Muscle layer of colon (tissue), 2 donors: ENCODE measurements at regions not wholly inside any gene's neighbourhood (a gene's known extent, or its start where the extent isn't known, plus 50 kb on each side); places are given as distances from the start of the nearest gene placed in this dataset.
"Not testable (repeated sequence)": the region's sequence is repeated elsewhere in the genome, so short reads cannot be mapped to it uniquely, and the experiment has no call there.

ENCODE experiments used
- H3K27ac ChIP-seq: one replicate; pipeline ENCODE4 v1.7.0; 2013; ENCODE audit warnings: low read depth, mild to moderate bottlenecking, low read length, moderate library complexity
- H3K27me3 ChIP-seq, 2 donors: one replicate each; pipeline ENCODE4 v1.7.0; 2013; ENCODE audit warnings: low read length in 2 of 2, mild to moderate bottlenecking in 2 of 2; ENCODE audit not compliant: insufficient read depth in 2 of 2, control insufficient read depth in 1 of 2
- H3K36me3 ChIP-seq: one replicate; pipeline ENCODE4 v1.7.0; 2013; ENCODE audit warnings: mild to moderate bottlenecking, low read length; ENCODE audit not compliant: insufficient read depth
- H3K4me1 ChIP-seq: one replicate; pipeline ENCODE4 v1.7.0; 2013; ENCODE audit warnings: mild to moderate bottlenecking, low read length; ENCODE audit not compliant: insufficient read depth
- H3K4me3 ChIP-seq, 2 donors: one replicate each; pipeline ENCODE4 v1.7.0; 2013; ENCODE audit warnings: low read length in 2 of 2, low read depth in 1 of 2, mild to moderate bottlenecking in 1 of 2, moderate library complexity in 1 of 2
- H3K9ac ChIP-seq: one replicate; pipeline ENCODE4 v1.7.0; 2013; ENCODE audit warnings: low read length
- H3K9me3 ChIP-seq: one replicate; pipeline ENCODE4 v1.7.0; 2013; ENCODE audit warnings: mild to moderate bottlenecking, low read length
- donor health status: abdominal sarcoma.
- donor health status: Adenocarcinoma of cecum.

DNA sequence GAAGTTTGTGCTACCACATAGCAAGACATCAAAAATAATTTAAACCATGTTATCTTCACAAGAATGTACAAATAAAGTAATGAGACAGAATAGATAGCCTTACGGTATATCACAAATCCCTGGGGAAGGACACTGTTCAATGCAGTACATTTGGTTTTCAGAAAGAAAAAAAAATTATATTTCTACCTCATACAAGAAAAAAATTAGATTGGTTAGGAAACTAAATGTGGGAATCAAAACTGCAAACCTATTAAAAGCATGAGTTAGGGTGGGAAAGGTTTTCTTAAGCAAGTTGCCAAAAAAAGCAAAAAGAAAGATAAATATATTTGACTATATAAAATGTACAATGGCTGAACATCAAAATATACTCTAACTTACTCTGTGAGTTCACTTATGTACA lies 201.9 kb upstream of the NREP start:
- Histone ChIP-seq H3K27me3 (no peaks in the 10 kb centered on the region), H3K9ac (no peak overlapping the region), H3K4me1 (peaks cover 20% of the 10 kb centered on the region), H3K4me3 (no peak overlapping the region), H3K27ac (no peak overlapping the region), H3K36me3 (no peaks in the 10 kb centered on the region), H3K9me3 (no peaks in the 10 kb centered on the region)

DNA sequence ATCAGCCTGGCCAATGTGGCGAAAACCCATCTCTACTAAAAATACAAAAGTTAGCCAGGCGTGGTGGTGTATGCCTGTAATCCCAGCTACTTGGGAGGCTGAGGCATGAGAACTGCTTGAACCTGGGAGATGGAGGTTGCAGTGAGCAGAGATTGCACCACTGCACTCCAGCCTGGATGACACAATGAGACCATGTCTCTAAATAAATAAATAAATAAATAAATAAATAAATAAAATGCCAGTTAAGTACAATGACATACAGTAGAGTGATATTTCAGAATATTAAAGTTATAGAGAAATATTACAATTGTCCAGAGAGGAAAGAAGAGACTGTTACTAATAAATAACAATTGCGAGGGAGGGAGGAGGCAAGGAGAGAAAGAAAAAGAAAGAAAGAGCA lies 199.8 kb upstream of the NREP start:
- H3K36me3 ChIP-seq, H3K27ac ChIP-seq, H3K27me3 ChIP-seq, H3K9me3 ChIP-seq, H3K9ac ChIP-seq, H3K4me3 ChIP-seq: not testable (repeated sequence)
- H3K4me1 ChIP-seq = peaks cover 20% of the 10 kb centered on the region

- H3K4me3 ChIP-seq = no peak overlapping the region
- peaks cover 11% of the 10 kb centered on the region for H3K4me1 ChIP-seq
- H3K27ac ChIP-seq = no peak overlapping the region
- H3K9ac ChIP-seq = no peak overlapping the region
- H3K27me3 ChIP-seq = no peaks in the 10 kb centered on the region
- H3K36me3 ChIP-seq = no peaks in the 10 kb centered on the region
- H3K9me3 ChIP-seq = no peaks in the 10 kb centered on the region
These were observed 197.8 kb upstream of the NREP start for GRCh38 chr5:111954516-111955395.

- no peak overlapping the region for H3K9ac ChIP-seq
- H3K36me3 ChIP-seq = no peaks in the 10 kb centered on the region
- H3K27me3 ChIP-seq = no peaks in the 10 kb centered on the region
- H3K27ac ChIP-seq = no peak overlapping the region
- no peaks in the 10 kb centered on the region for H3K9me3 ChIP-seq
- no peak overlapping the region for H3K4me3 ChIP-seq
- peaks cover 11% of the 10 kb centered on the region for H3K4me1 ChIP-seq
These were observed 196.5 kb upstream of the NREP start for GRCh38 chr5:111953351-111954127.

DNA sequence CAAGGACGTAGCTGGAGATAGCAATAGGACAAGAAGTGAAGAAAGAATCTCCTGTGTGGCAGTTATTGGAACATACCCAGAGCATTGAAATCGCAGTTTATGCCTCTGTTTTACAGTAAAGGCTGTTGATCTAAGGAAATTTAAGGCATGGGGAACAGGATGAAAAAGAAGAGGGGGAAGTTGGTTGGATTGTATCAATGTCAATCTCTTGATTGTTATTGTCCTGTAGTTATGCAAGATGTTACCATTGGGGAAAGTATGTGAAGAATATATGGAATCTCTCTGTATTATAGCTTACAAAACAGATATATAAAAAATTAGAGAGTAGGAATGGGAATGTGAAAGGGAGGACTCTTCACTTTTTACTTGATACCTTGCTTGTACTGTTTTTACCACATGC lies 195.6 kb upstream of the NREP start:
- H3K9ac ChIP-seq = no peak overlapping the region
- no peaks in the 10 kb centered on the region for H3K36me3 ChIP-seq
- H3K4me3 ChIP-seq = no peak overlapping the region
- no peaks in the 10 kb centered on the region for H3K9me3 ChIP-seq
- peaks cover 11% of the 10 kb centered on the region for H3K4me1 ChIP-seq
- no peaks in the 10 kb centered on the region for H3K27me3 ChIP-seq
- H3K27ac ChIP-seq = no peak overlapping the region

DNA sequence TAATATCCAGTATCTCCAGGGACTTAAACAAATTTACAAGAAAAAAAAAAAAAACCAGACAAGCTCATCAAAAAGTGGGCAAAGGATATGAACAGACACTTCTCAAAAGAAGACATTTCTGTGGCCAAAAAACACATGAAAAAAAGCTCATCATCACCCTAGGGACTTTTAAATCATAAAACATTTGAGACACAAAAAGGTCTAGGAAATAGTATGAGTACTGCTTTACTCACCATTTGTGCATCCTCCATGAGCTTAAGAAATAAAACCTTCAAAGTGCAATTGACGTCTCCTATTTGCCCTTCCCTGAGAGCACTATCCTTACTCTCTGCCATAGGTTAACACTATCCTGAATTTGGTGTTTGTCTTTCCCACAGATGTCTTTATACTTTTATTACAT lies 193.7 kb upstream of the NREP start:
- Histone ChIP-seq H3K9me3 (no peaks in the 10 kb centered on the region), H3K27ac (no peak overlapping the region), H3K36me3 (no peaks in the 10 kb centered on the region), H3K4me3 (no peak overlapping the region), H3K9ac (no peak overlapping the region), H3K27me3 (no peaks in the 10 kb centered on the region), H3K4me1 (peaks cover 11% of the 10 kb centered on the region)

DNA sequence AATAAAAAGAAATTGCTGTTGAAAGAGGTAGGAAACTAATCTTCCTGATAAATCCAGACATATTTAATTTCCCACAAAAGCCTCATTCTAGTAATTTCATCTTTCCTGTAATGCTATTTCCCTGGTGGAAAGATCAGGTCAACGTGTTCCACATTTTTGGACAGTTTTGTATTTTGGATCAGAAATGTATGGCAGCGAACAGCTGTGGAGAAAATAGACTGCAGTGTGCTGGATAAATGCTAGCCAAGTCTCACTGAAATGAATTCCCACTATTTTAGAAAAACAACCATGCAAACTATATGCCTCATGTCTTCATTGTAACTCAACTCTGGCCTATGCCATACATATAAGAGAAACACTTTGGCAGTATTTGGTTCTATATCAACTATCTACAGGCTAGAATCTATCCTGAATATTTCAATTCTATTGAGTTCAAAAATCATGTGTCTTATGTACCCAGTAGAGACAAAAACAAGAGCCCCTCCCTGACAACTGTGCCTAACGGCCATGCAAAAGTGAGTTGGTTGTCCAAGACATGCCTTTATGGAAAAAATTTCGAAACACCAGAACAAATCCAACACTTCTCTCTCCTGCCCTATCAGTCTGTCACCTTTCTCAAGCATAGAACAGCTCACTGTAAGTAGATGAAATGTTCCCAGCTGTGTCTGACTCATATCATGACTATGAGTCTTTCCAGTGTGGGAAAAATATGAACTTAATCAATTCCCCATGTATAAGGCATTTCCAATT lies 191.3 kb upstream of the NREP start:
- Histone ChIP-seq H3K4me3 (no peak overlapping the region), H3K9me3 (no peaks in the 10 kb centered on the region), H3K27me3 (no peaks in the 10 kb centered on the region), H3K36me3 (no peaks in the 10 kb centered on the region), H3K4me1 (no peaks in the 10 kb centered on the region), H3K27ac (no peak overlapping the region), H3K9ac (no peak overlapping the region)

- Histone ChIP-seq H3K27ac (no peak overlapping the region), H3K36me3 (no peaks in the 10 kb centered on the region), H3K27me3 (no peaks in the 10 kb centered on the region), H3K4me1 (no peaks in the 10 kb centered on the region), H3K4me3 (no peak overlapping the region), H3K9ac (no peak overlapping the region), H3K9me3 (no peaks in the 10 kb centered on the region)
These were observed 189.6 kb upstream of the NREP start for GRCh38 chr5:111946556-111946955.

DNA sequence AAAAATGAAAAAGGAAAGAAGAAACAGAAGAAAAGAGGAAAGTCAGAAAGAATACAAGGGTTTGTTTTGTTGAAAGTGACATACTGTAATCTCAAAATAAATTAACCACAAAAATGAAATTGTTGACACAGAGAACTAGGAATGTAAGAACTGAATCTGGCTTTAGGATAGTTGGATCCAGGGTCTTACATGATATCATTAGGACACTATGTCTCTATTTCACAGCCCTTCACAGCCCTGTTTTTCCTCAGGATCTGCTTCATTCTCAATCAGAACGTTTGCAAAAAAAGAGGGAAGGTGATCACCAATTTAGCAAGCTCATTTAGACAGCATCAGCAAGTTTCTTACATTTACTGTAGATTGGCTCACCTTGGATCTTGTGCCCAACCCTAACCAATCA lies 188.5 kb upstream of the NREP start:
- H3K9me3 ChIP-seq = no peaks in the 10 kb centered on the region
- H3K4me3 ChIP-seq = no peak overlapping the region
- H3K27ac ChIP-seq = no peak overlapping the region
- no peaks in the 10 kb centered on the region for H3K27me3 ChIP-seq
- no peaks in the 10 kb centered on the region for H3K4me1 ChIP-seq
- H3K9ac ChIP-seq = no peak overlapping the region
- no peaks in the 10 kb centered on the region for H3K36me3 ChIP-seq

- no peak overlapping the region for H3K27ac ChIP-seq
- no peak overlapping the region for H3K9ac ChIP-seq
- no peaks in the 10 kb centered on the region for H3K4me1 ChIP-seq
- H3K4me3 ChIP-seq = no peak overlapping the region
- H3K9me3 ChIP-seq = no peaks in the 10 kb centered on the region
- H3K36me3 ChIP-seq = no peaks in the 10 kb centered on the region
- H3K27me3 ChIP-seq = no peaks in the 10 kb centered on the region
These were observed 185.8 kb upstream of the NREP start for GRCh38 chr5:111942661-111943401.

GRCh38 chr5:111942201-111942600 lies 185.2 kb upstream of the NREP start:
- Histone ChIP-seq H3K27me3 (no peaks in the 10 kb centered on the region), H3K9me3 (no peaks in the 10 kb centered on the region), H3K4me3 (no peak overlapping the region), H3K27ac (no peak overlapping the region), H3K4me1 (no peaks in the 10 kb centered on the region), H3K36me3 (no peaks in the 10 kb centered on the region), H3K9ac (no peak overlapping the region)
